ENCODE measurements at regions not wholly inside any gene's neighbourhood (a gene's known extent, or its start where the extent isn't known, plus 50 kb on each side); places are given as distances from the start of the nearest gene placed in this dataset.

DNA sequence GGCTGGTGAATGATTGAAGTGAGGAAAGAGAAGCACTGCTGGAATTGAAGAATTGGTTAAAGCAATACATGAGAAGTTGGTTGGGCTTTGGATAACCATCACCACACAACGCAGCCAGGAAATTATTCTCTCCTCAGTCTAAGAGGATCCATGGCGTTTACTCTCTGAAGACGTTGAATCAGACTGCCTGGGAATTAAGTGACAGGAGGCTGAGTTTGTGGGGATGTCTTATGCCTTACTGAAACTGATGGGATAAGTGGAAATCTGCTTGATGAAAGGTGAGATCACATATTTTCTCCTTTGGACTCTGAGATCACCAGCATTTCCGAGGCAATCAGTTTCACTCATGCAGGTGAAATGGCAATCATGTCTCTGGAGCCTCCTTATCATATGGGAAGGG is 456.1 kb upstream of the GBE1 start:
- TF ChIP-seq, protein P1, sequence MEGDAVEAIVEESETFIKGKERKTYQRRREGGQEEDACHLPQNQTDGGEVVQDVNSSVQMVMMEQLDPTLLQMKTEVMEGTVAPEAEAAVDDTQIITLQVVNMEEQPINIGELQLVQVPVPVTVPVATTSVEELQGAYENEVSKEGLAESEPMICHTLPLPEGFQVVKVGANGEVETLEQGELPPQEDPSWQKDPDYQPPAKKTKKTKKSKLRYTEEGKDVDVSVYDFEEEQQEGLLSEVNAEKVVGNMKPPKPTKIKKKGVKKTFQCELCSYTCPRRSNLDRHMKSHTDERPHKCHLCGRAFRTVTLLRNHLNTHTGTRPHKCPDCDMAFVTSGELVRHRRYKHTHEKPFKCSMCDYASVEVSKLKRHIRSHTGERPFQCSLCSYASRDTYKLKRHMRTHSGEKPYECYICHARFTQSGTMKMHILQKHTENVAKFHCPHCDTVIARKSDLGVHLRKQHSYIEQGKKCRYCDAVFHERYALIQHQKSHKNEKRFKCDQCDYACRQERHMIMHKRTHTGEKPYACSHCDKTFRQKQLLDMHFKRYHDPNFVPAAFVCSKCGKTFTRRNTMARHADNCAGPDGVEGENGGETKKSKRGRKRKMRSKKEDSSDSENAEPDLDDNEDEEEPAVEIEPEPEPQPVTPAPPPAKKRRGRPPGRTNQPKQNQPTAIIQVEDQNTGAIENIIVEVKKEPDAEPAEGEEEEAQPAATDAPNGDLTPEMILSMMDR (IDR thresholded peaks at IDR 0.05; ENCODE audit: insufficient read depth, low read length, poor library complexity, severe bottlenecking): no peak
- no peak for TF ChIP-seq EZH2phosphoT487 (conservative IDR thresholded peaks at IDR 0.05; ENCODE audit: low read length)

Measured in SU-DHL-6 (cell line).